Erythroblast (primary cell): ENCODE measurements at regions not wholly inside any gene's neighbourhood (a gene's known extent, or its start where the extent isn't known, plus 50 kb on each side); places are given as distances from the start of the nearest gene placed in this dataset.

Source experiments
- GATA1 ChIP-seq: IDR thresholded peaks from 2 replicates; pipeline ENCODE4 v1.6.1; 2011; ENCODE audit warnings: low read depth, mild to moderate bottlenecking, control low read depth, low read length, moderate library complexity
- POLR2A ChIP-seq: IDR thresholded peaks from 2 replicates; pipeline ENCODE4 v1.6.1; 2011; ENCODE audit warnings: mild to moderate bottlenecking, low read length

DNA sequence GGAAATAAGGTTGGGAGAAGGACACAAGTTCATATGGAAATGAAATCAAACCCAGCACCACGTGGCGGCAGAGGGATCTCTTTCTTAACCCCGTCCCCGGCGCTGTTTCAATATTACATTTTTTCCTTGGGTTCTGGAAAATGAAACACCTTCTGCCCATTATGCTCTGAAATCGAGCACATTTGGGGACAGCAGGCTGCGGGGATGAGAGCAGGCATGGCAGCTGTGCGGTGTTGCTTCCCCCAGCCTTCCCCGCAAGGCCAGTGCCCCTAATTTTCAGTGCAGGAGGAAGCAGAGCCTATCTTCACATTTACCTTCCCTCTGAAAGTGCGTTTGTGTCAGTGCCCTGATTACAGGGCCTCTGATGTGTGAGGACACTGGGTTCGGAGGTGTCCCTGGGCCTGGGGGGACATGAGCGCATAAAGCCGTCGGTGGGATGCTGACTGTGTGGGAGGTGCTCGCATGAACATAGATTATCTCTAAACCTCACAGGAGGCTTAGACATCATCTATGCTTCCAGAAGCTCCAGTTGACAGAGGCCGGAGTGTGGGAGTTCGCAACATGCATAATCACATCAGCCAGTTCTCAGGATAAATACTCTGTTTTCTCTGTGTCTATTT, 921.3 kb downstream of the BRD1 start:
- TF ChIP-seq POLR2A, result no peak
- no peak for TF ChIP-seq GATA1
